ENCODE measurements at regions not wholly inside any gene's neighbourhood (a gene's known extent, or its start where the extent isn't known, plus 50 kb on each side); places are given as distances from the start of the nearest gene placed in this dataset.

DNA sequence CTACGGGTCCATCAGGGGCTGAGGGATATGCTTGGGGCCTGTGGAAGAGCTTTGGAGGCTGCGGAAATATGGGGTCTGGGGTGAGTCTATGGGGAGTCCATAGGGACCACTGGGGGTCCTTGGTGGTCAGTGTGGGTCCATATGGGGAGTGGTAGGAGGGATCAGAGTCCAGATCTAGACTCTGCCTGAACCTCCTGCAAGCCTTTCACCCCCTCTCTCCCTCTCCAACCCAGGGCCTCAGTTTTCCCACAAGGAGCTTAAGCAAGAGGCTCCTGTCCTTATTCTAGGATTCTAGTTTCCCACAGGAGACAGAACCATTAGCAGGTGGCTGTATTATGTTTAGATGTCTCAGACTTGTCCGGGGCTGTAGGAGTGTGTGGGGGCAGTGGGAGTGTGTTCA, 161.9 kb upstream of the TSHZ3 start:
- TF ChIP-seq ZFX (IDR thresholded peaks at IDR 0.05; ENCODE audit: borderline replicate concordance): no peak
- TF ChIP-seq, protein P1, sequence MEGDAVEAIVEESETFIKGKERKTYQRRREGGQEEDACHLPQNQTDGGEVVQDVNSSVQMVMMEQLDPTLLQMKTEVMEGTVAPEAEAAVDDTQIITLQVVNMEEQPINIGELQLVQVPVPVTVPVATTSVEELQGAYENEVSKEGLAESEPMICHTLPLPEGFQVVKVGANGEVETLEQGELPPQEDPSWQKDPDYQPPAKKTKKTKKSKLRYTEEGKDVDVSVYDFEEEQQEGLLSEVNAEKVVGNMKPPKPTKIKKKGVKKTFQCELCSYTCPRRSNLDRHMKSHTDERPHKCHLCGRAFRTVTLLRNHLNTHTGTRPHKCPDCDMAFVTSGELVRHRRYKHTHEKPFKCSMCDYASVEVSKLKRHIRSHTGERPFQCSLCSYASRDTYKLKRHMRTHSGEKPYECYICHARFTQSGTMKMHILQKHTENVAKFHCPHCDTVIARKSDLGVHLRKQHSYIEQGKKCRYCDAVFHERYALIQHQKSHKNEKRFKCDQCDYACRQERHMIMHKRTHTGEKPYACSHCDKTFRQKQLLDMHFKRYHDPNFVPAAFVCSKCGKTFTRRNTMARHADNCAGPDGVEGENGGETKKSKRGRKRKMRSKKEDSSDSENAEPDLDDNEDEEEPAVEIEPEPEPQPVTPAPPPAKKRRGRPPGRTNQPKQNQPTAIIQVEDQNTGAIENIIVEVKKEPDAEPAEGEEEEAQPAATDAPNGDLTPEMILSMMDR (IDR thresholded peaks at IDR 0.05): no peak
- H3K27ac ChIP-seq: no peak overlapping the region

DNA sequence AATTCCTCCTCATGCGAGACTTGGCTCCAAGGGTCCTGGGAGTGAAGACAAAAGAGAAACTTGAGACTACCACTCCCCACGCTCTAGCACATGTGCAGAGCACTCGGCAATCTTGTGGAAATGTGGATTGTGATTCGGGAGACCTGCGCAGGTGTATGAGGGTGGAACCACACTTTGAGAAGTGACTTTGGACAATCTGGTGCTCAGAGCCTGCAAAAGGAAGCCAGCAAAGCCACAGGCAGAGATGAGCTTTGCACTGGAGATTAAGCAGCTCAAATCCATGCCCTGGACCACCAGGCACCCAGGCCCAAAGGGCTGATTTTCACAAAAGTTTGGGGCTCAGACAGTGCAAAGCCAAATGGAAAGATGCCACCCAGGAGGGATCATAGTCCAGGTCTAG, 162.5 kb upstream of the TSHZ3 start:
- TF ChIP-seq ZFX (IDR thresholded peaks at IDR 0.05; ENCODE audit: borderline replicate concordance): no peak
- TF ChIP-seq, protein P1 (IDR thresholded peaks at IDR 0.05): no peak

DNA sequence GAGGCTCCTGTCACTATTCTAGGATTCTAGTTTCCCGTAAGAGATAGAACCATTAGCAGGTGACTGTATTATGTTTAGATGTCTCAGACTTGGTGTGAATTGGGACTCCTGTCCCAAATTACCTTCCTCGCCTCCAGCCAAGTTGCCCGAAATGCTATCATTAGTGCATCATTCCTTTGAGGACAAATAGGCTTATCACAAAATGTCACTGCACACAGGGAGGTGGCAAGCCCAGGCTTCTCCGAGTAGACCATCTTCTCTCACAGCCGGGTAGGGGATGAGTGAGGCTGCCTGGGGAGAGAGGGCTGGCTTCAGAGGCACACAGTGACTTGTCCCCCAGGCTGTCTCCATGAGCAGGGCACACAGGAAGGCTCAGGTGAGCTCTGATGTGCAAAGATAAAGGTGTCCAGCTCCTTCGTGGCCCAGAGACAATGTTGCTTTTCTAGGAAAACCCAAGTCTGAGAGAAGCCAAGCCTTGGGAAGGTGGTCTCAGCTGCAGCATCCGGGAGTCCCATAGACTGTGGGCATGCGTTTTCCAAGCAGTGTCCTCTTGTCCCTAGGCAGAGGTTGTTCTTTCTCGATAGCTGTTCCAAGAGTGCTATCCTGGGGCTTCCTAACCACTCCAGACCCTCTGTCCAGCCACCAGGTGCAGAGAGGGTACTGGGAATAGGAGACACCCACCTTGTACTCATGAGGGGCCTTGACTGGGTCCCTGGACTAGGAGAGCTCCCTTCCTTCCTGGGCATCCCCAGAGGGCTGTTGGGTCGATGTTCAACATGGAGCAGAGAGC, 163.1 kb upstream of the TSHZ3 start:
- TF ChIP-seq, protein P1 (IDR thresholded peaks at IDR 0.05): no peak
- TF ChIP-seq ZFX (IDR thresholded peaks at IDR 0.05; ENCODE audit: borderline replicate concordance): no peak
- no peak overlapping the region for H3K27ac ChIP-seq

More for the DNA sequence above, 162.5 kb upstream of the TSHZ3 start:
- no peak overlapping the region for H3K27ac ChIP-seq

DNA sequence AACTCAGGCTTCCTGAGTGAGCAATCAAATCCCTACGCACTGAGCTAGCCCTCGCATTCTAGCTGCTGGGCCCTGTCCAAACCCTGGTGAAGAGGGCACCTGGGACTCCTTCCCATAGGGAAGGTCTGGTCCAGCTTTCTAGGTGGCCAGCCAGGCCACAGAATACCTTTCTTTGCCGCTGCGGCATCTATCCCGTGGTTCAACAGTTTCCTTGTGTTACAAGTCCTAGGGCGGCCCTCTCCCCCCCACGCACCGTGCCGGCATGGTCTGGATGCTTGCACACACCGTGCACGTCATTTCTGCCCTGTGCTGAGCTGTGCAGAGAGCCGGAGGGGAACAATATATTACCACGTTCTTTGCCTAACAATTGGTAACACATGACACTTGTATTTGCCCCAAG, 164.6 kb upstream of the TSHZ3 start:
- TF ChIP-seq, protein P1 (IDR thresholded peaks at IDR 0.05): no peak
- no peak for TF ChIP-seq ZFX (IDR thresholded peaks at IDR 0.05; ENCODE audit: borderline replicate concordance)
- no peak overlapping the region for H3K27ac ChIP-seq

DNA sequence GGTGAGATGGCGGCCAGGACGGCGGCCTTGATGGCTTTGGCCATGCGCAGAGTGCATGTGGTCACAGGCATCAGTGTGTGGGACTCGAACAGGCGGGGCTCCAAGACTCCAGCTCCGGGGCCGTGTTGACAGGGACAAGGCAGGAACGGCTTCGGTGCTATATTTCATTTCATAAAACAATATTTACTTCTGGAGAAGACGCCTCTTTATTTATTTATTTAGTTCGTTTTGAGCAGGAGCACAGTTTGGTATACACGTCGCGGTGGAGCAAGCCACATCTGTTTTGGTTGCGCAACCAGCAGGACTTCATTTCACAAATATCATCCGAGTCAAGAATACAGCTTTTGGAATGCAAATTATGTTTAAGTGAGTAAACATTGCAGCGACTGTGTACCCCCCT, 166.7 kb upstream of the TSHZ3 start:
- no peak for TF ChIP-seq ZFX (IDR thresholded peaks at IDR 0.05; ENCODE audit: borderline replicate concordance)
- TF ChIP-seq, protein P1 (IDR thresholded peaks at IDR 0.05): no peak
- no peak overlapping the region for H3K27ac ChIP-seq

DNA sequence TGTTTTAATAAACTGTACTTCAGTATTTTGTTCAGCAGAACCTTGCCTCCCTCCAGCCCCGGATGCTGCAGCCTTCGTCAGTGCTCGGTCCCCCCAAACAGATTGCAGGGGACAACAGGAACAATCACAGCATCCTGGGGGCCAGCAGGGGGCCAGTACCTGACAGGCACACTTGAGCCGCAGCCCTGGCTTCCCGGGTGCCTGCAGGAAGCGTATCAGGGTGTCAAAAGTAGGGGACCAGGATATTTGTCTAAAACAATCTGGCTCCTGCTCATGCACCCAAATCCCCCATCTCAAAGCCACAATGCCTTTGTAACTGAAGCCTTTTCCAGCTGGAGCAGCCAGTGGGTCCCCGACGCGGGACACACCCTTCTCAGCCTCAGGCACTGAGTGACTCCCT, 167.5 kb upstream of the TSHZ3 start:
- no peak for TF ChIP-seq ZFX (IDR thresholded peaks at IDR 0.05; ENCODE audit: borderline replicate concordance)
- TF ChIP-seq, protein P1 (IDR thresholded peaks at IDR 0.05): no peak
- no peak overlapping the region for H3K27ac ChIP-seq
